NT2/D1 (cell line): ENCODE measurements at regions not wholly inside any gene's neighbourhood (a gene's known extent, or its start where the extent isn't known, plus 50 kb on each side); places are given as distances from the start of the nearest gene placed in this dataset.

ENCODE experiments used
- SUZ12 ChIP-seq: IDR thresholded peaks from 2 replicates; pipeline ENCODE4 v1.6.1; 2011; ENCODE audit not compliant: insufficient read length, insufficient read depth; ENCODE audit errors: extremely low read depth
- ZNF274 ChIP-seq: IDR thresholded peaks from 2 replicates; pipeline ENCODE4 v1.6.1; 2011; ENCODE audit warnings: mild to moderate bottlenecking, low read depth, low read length

DNA sequence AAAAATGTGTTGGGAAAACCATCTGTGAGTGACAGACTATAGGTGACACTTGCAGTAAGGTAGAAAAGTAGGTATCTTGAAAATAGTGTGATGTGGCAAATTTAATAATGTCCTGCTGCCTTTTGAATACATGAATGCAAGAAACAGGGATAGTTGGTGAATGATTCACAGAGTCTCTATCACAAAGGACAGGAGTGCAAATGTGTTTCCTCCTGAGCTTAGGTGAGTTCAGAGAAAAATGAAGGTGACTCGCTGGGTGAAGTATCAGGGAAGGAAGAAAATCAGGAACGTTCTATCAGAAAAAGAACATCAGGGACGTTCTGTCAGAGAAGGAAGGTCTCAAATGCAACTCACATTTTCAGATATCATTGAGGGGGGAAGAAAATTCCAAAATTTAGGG is 557.8 kb upstream of the SLC35B3 start:
- TF ChIP-seq ZNF274 (no peak), SUZ12 (no peak)
